Ascending aorta (tissue), 2 donors: ENCODE measurements at regions not wholly inside any gene's neighbourhood (a gene's known extent, or its start where the extent isn't known, plus 50 kb on each side); places are given as distances from the start of the nearest gene placed in this dataset.

Source experiments
- DNase-seq, 2 donors: peaks; one replicate each; pipeline ENCODE4 v3.0.0-alpha.2; 2019; ENCODE audit warnings: low spot score in 2 of 2
- H3K27ac ChIP-seq, 2 donors: fragments of 200-600 bp; sonication (generic); one replicate each; pipeline ENCODE4 v1.5.1; 2016 to 2017; ENCODE audit warnings: mild to moderate bottlenecking in 1 of 2
- H3K27me3 ChIP-seq: fragments of 200-600 bp; sonication (generic); one replicate; pipeline ENCODE4 v1.5.1; 2017
- H3K36me3 ChIP-seq, 2 donors: fragments of 200-600 bp; sonication (generic); one replicate each; pipeline ENCODE4 v1.5.1; 2016
- H3K4me1 ChIP-seq, 2 donors: fragments of 200-600 bp; sonication (generic); one replicate each; pipeline ENCODE4 v1.5.1; 2016 to 2017; ENCODE audit warnings: mild to moderate bottlenecking in 1 of 2
- H3K4me3 ChIP-seq, 2 donors: fragments of 200-600 bp; sonication (generic); one replicate each; pipeline ENCODE4 v1.5.1; 2016 to 2017; ENCODE audit warnings: mild to moderate bottlenecking in 1 of 2
- H3K9me3 ChIP-seq, 2 donors: fragments of 200-600 bp; sonication (generic); one replicate each; pipeline ENCODE4 v1.5.1; 2016
- intact Hi-C: fragments of 100-400 bp; cut with DNase I; formaldehyde crosslinking; loops from one replicate; pipeline ENCODE4 v1.15.1; 2023
- TF ChIP-seq, protein P1 (sequence below), 3 experiments: fragments of 200-600 bp in 2 of 3; fragments of 450-650 bp in 1 of 3; sonication (generic) in 2 of 3; IDR thresholded peaks; one replicate each; pipeline ENCODE4 v1.5.1; 2016 to 2019; ENCODE audit warnings: antibody characterized with exemption in 3 of 3, mild to moderate bottlenecking in 1 of 3, moderate library complexity in 1 of 3

DNA sequence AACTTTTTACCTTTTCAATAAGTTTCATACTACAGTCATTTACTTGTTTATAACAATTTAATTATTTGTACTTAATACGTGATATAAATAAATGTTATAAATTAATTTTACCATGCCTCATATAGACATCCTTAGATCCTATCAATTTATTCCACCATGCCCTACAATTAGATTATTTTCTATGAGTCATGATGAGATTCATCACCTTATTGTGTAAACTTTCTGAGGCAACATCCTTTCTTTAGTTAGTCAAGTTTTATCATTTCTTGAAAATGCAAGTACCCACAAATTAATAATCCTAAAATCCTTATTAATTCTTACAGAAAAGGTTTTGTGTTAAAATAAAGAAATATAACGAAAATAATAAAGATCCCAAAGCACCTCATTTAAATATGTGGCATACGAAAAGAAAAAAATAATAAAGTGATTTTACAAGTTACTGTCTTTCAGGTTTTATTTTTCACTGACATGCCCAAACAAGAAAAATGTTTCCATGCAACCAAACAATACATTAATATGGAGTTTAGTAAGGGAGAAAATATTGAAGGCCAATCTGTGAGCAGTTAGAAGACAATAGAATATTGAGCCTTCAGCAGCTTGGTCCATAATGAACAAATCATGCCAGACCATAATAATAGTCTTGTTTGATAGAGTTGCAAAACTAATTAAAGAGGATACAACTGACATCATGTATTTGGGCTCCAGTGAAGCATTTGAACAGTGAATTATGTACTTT lies 188.7 kb upstream of the MRPS30 start:
- H3K36me3 ChIP-seq, result no peaks in the 10 kb centered on the region
- H3K9me3 ChIP-seq, result no peaks in the 10 kb centered on the region
- intact Hi-C loops, result no loop called here
- no peak overlapping the region for H3K4me3 ChIP-seq
- TF ChIP-seq, protein P1, sequence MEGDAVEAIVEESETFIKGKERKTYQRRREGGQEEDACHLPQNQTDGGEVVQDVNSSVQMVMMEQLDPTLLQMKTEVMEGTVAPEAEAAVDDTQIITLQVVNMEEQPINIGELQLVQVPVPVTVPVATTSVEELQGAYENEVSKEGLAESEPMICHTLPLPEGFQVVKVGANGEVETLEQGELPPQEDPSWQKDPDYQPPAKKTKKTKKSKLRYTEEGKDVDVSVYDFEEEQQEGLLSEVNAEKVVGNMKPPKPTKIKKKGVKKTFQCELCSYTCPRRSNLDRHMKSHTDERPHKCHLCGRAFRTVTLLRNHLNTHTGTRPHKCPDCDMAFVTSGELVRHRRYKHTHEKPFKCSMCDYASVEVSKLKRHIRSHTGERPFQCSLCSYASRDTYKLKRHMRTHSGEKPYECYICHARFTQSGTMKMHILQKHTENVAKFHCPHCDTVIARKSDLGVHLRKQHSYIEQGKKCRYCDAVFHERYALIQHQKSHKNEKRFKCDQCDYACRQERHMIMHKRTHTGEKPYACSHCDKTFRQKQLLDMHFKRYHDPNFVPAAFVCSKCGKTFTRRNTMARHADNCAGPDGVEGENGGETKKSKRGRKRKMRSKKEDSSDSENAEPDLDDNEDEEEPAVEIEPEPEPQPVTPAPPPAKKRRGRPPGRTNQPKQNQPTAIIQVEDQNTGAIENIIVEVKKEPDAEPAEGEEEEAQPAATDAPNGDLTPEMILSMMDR (IDR thresholded peaks at IDR 0.05), result no peak
- H3K27ac ChIP-seq, result no peak overlapping the region
- no peaks in the 10 kb centered on the region for H3K4me1 ChIP-seq
- DNase-seq, result no peak
- no peaks in the 10 kb centered on the region for H3K27me3 ChIP-seq

GRCh38 chr5:44614845-44615244 lies 193.9 kb upstream of the MRPS30 start:
- intact Hi-C loops, result no loop called here
- no peaks in the 10 kb centered on the region for H3K9me3 ChIP-seq
- no peaks in the 10 kb centered on the region for H3K36me3 ChIP-seq
- no peaks in the 10 kb centered on the region for H3K27me3 ChIP-seq
- TF ChIP-seq, protein P1 (IDR thresholded peaks at IDR 0.05), result no peak
- DNase-seq, result no peak
- H3K27ac ChIP-seq, result no peak overlapping the region
- H3K4me1 ChIP-seq, result no peaks in the 10 kb centered on the region
- H3K4me3 ChIP-seq, result no peak overlapping the region

- H3K36me3 ChIP-seq, result no peaks in the 10 kb centered on the region
- H3K9me3 ChIP-seq, result no peaks in the 10 kb centered on the region
- no peak overlapping the region for H3K27ac ChIP-seq
- H3K4me3 ChIP-seq, result no peak overlapping the region
- H3K4me1 ChIP-seq, result no peaks in the 10 kb centered on the region
- no peak for DNase-seq
- TF ChIP-seq, protein P1 (IDR thresholded peaks at IDR 0.05), result no peak
- H3K27me3 ChIP-seq, result no peaks in the 10 kb centered on the region
- intact Hi-C loops, result no loop called here
These were observed 194.8 kb upstream of the MRPS30 start for GRCh38 chr5:44613936-44614335.

- no peaks in the 10 kb centered on the region for H3K27me3 ChIP-seq
- intact Hi-C loops, result no loop called here
- no peaks in the 10 kb centered on the region for H3K4me1 ChIP-seq
- no peak for DNase-seq
- no peaks in the 10 kb centered on the region for H3K9me3 ChIP-seq
- TF ChIP-seq, protein P1 (IDR thresholded peaks at IDR 0.05), result no peak
- no peak overlapping the region for H3K27ac ChIP-seq
- H3K4me3 ChIP-seq, result no peak overlapping the region
- H3K36me3 ChIP-seq, result no peaks in the 10 kb centered on the region
These were observed 202.8 kb upstream of the MRPS30 start for GRCh38 chr5:44605926-44606325.

DNA sequence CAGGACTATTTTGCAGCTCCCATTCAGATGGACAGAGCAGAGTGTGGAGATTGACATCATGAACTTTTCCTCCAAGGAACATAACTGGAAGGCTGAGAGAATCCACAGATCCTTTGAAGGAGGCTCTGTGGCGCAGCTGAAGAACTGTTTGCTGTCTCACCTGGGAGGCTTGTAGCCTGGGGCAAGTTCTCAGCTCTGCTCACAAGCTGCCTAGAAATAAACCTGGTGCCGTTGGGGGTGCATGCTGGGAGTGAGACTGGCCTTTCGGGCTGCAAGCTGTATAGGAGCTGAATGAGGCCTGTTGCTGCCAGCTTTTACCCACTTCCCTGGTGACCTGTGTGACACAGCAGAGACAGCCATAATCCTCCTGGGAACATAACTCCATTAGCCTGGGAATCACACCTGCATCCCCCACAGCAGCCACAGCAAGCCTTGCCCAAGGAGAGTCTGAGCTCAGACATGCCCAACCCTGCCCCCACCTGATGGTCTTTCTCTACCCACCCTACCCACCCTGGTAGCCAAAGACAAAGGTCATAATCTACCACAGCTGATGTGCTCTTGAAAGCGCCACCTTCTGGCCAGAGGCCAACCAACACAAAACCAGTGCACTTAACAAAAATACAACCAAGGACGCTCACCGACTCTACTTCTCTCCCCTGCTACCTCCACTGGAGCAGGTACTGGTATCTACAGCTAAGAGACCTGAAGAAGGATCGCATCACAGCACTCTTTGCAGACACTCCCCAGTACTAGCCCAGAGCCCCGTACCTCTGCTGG lies 205.1 kb upstream of the MRPS30 start:
- Histone ChIP-seq H3K27me3 (no peaks in the 10 kb centered on the region), H3K4me3 (no peak overlapping the region), H3K9me3 (no peaks in the 10 kb centered on the region), H3K27ac (no peak overlapping the region), H3K36me3 (no peaks in the 10 kb centered on the region), H3K4me1 (no peaks in the 10 kb centered on the region)
- no peak for DNase-seq
- intact Hi-C loops, result no loop called here
- TF ChIP-seq, protein P1 (IDR thresholded peaks at IDR 0.05), result no peak
